Stomach smooth muscle (tissue), 2 donors: ENCODE measurements at regions not wholly inside any gene's neighbourhood (a gene's known extent, or its start where the extent isn't known, plus 50 kb on each side); places are given as distances from the start of the nearest gene placed in this dataset.

Source experiments
- H3K27ac ChIP-seq: one replicate; pipeline ENCODE4 v1.7.0; 2013; ENCODE audit warnings: mild to moderate bottlenecking, low read length, inconsistent platforms
- H3K27me3 ChIP-seq, 2 donors: one replicate each; pipeline ENCODE4 v1.7.0; 2013; ENCODE audit warnings: low read length in 2 of 2; ENCODE audit not compliant: insufficient read depth in 2 of 2, control insufficient read depth in 1 of 2
- H3K36me3 ChIP-seq, 2 donors: one replicate each; pipeline ENCODE4 v1.7.0; 2013; ENCODE audit warnings: low read length in 2 of 2; ENCODE audit not compliant: control insufficient read depth in 2 of 2, insufficient read depth in 2 of 2
- H3K4me1 ChIP-seq: one replicate; pipeline ENCODE4 v1.7.0; 2013; ENCODE audit warnings: low read length; ENCODE audit not compliant: control insufficient read depth, insufficient read depth
- H3K4me3 ChIP-seq, 2 donors: one replicate each; pipeline ENCODE4 v1.7.0; 2013; ENCODE audit warnings: low read length in 2 of 2
- H3K9ac ChIP-seq, 2 donors: one replicate each; pipeline ENCODE4 v1.7.0; 2013; ENCODE audit warnings: low read length in 2 of 2, mild to moderate bottlenecking in 1 of 2
- H3K9me3 ChIP-seq, 2 donors: one replicate each; pipeline ENCODE4 v1.7.0; 2013; ENCODE audit warnings: low read length in 2 of 2; ENCODE audit not compliant: control insufficient read depth in 2 of 2
- donor health status: healthy.
- donor health status: Pancreatic carcinoma.

DNA sequence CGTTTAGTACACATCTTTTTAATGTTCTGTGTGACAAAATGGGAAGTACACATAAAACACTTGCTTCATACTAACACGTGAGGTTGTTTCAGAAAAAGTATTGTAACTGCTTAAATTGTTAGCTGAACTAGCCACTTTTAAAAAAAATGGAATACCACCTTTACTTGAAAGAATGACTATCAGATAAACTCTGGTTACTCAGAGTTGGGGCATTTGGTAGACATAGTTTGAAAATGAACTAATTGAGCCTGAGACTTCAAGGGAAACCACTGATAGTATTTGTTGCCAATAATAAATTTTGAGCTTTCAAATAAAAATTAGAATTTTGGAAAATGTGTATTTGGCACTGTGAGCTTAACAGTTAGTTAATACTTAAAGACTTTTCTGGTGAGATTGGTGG lies 103.0 kb upstream of the FBXO11 start:
- no peaks in the 10 kb centered on the region for H3K9me3 ChIP-seq
- no peaks in the 10 kb centered on the region for H3K4me1 ChIP-seq
- H3K27ac ChIP-seq: no peak overlapping the region
- H3K4me3 ChIP-seq: no peak overlapping the region
- H3K27me3 ChIP-seq: no peaks in the 10 kb centered on the region
- no peak overlapping the region for H3K9ac ChIP-seq
- no peaks in the 10 kb centered on the region for H3K36me3 ChIP-seq

DNA sequence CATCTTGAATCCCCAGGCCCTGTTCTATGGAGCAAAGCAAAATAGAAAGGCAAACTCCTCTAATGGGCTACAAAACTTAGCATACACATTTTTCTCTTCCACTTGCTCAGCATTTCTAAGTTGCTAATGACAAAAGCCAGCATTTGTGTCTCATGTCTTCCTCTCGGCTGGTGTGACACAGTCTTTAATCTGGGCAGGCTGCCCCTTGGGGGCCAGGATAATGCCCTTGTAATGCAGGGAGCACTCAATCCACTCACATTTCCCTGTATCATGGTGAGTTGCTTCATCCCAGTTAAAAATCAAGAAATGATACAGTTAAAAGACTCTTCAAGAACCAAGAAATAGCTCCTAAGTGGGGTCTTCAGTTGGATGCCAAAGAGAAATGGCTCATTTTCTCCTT lies 109.1 kb upstream of the FBXO11 start:
- no peak overlapping the region for H3K4me3 ChIP-seq
- no peaks in the 10 kb centered on the region for H3K9me3 ChIP-seq
- H3K9ac ChIP-seq: no peak overlapping the region
- no peak overlapping the region for H3K27ac ChIP-seq
- no peaks in the 10 kb centered on the region for H3K4me1 ChIP-seq
- no peaks in the 10 kb centered on the region for H3K36me3 ChIP-seq
- no peaks in the 10 kb centered on the region for H3K27me3 ChIP-seq

DNA sequence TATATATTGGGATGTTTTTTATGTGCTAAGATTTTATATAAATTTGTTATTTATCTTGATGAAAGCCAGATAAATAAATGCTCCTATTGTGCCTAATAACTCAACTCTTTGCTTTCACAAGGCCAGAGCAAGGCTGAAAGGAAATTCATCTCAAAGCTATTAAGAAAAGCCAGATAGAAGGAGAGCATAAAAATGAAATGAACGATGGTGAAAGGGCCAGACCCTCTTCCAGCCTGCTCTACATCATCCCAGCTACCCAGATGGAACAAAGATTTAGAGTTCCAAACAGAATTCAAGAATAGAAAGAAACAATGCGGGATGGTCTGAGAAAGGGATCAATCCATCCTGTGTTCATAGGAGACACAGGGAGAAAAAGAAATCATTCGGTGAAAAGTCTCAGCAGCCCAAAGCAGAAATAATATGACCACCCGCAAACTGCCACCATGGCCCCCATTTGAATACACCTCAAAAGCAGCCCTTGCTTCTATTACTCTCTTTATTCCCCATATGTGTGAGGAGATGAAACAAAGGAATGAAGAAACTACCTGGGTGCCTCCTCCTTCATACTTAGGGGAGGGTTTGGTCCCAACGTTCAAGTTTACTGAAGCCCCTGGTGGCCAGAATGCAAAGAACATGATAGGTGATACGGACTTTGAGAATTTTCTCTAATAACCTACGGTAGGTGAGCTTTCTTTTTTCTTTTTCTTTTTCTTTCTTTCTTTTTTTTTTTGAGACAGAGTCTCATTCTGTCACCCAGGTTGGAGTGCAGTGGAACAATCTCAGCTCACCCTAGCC lies 110.1 kb upstream of the FBXO11 start:
- Histone ChIP-seq H3K4me3 (no peak overlapping the region), H3K27ac (no peak overlapping the region), H3K36me3 (no peaks in the 10 kb centered on the region), H3K27me3 (no peaks in the 10 kb centered on the region), H3K9ac (no peak overlapping the region), H3K9me3 (no peaks in the 10 kb centered on the region), H3K4me1 (no peaks in the 10 kb centered on the region)

DNA sequence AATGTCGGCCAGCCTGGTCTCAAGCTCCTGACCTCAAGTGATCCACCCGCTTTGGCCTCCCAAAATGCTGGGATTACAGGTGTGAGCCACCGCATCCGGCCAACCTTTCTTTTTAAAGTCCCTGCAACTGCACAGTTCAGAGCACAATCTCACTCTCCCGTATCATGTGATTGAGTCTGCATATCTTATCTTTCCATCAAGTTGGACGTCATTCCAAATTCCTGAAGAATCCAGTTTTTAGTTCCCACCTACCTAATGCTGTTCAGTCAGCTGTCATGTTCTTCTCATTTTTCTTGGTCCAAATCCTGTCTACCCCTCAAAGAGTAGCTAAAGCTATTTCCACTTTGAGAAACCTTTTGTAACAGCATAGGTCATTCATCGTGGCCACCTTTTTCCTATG lies 110.8 kb upstream of the FBXO11 start:
- Histone ChIP-seq H3K9me3 (no peaks in the 10 kb centered on the region), H3K4me1 (no peaks in the 10 kb centered on the region), H3K27ac (no peak overlapping the region), H3K4me3 (no peak overlapping the region), H3K9ac (no peak overlapping the region), H3K36me3 (no peaks in the 10 kb centered on the region), H3K27me3 (no peaks in the 10 kb centered on the region)

DNA sequence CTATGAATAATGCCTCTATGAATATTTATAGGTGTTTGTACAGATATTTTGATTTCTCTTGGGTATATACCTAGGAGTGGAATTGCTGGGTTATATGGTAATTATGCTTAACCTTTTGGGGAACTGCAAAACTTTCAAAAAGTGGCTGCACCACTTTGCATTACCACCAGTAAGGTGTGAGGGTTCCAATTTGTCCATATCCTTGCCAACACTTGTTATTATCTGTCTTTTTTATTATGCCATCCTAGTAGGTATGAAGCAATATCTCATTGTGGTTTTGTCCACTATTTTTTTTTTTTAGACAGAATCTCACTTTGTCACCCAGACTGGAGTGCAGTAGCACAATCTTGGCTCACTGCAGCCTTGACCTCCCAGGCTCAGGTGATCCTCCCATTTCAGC lies 112.2 kb upstream of the FBXO11 start:
- Histone ChIP-seq H3K27me3 (no peaks in the 10 kb centered on the region), H3K36me3 (no peaks in the 10 kb centered on the region), H3K4me3 (no peak overlapping the region), H3K9ac (no peak overlapping the region), H3K9me3 (no peaks in the 10 kb centered on the region), H3K27ac (no peak overlapping the region), H3K4me1 (no peaks in the 10 kb centered on the region)

DNA sequence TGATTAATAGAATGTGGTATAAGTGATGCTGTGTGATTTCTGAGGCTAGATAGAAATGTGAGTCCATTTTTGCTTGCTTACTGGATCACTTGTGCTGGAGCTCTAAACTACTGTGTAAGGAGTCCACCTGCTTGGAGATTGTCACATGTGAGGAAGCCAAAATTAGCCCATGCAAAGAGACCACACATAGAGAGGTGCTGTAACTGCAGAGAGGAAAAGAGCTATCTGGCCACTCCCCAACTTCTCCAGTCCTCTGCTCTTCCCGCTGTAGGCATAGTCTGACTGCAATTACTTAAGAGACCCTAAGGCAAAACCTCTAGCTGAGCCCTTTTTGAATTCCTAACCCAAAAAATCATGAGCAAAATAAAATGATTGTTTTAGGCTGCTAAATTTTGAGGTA lies 120.6 kb upstream of the FBXO11 start:
- Histone ChIP-seq H3K36me3 (no peaks in the 10 kb centered on the region), H3K9ac (no peak overlapping the region), H3K27me3 (no peaks in the 10 kb centered on the region), H3K4me3 (no peak overlapping the region), H3K4me1 (no peaks in the 10 kb centered on the region), H3K9me3 (no peaks in the 10 kb centered on the region), H3K27ac (no peak overlapping the region)

DNA sequence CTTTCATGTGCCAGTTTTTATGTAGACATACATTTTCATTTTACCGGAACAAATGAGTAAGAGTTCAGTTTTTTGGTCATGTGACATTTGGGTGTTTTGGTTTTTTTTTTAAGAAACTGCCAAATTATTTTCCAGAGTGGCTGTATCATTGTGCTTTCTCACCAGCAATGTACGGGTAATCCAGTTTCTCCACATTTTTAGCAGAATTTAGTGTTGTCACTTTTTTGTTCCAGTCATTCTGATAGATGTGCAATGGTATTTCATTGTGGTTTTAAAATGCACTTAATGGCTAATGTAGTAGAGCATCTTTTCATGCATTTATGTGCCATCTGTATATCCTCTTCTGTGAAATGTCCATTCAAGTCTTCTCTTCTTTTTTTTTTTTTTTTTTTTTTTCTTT lies 126.5 kb upstream of the FBXO11 start:
- Histone ChIP-seq H3K27ac (no peak overlapping the region), H3K9ac (no peak overlapping the region)

DNA sequence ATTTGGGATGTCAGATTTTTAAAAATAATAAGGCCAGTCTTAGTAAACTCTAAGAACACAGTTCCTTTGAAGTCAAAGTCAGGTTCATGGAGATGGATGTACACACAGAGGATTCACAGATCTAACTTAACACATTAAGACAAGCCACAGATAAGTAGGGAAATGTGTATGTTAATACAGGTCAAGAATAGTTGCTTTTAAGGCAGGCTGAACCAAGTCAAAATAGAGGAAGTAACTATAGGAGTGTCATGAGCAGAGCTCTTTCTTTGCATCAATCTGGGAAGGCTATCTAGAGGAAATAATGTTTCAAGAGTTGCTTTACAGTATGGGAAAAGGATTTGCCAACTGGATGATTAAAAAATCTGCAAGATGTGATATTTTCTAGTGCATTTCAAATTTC lies 128.0 kb upstream of the FBXO11 start:
- Histone ChIP-seq H3K27me3 (no peaks in the 10 kb centered on the region), H3K36me3 (no peaks in the 10 kb centered on the region), H3K9ac (no peak overlapping the region), H3K9me3 (peaks cover 0 to 4% of the 10 kb centered on the region in 2 donors), H3K4me3 (no peak overlapping the region), H3K27ac (no peak overlapping the region), H3K4me1 (no peaks in the 10 kb centered on the region)

More for the DNA sequence above, 126.5 kb upstream of the FBXO11 start:
- peaks cover 0 to 4% of the 10 kb centered on the region in 2 donors for H3K9me3 ChIP-seq
- H3K27me3 ChIP-seq: no peaks in the 10 kb centered on the region
- no peaks in the 10 kb centered on the region for H3K4me1 ChIP-seq
- H3K36me3 ChIP-seq: no peaks in the 10 kb centered on the region
- H3K4me3 ChIP-seq: no peak overlapping the region

DNA sequence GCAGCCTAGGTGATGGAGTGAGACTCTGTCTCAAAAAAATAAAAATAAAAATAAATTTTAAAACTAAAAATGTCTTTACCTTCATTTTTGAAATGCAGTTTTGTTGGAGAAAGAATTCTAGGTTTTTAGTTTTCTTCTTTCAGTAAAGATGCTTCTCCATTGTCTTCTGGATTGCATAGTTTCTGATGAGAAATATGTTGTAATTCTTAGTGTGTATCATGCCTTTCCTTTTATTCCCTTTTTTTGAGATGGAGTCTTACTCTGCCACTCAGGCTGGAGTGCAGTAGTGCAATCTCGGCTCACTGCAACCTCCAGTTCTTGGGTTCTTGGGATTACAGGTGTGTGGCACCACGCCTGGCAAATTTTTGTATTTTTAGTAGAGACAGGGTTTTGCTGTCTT lies 130.0 kb upstream of the FBXO11 start:
- Histone ChIP-seq H3K4me1 (no peaks in the 10 kb centered on the region), H3K4me3 (no peak overlapping the region), H3K36me3 (no peaks in the 10 kb centered on the region), H3K27me3 (no peaks in the 10 kb centered on the region), H3K9ac (no peak overlapping the region), H3K27ac (no peak overlapping the region), H3K9me3 (peaks cover 0 to 4% of the 10 kb centered on the region in 2 donors)

DNA sequence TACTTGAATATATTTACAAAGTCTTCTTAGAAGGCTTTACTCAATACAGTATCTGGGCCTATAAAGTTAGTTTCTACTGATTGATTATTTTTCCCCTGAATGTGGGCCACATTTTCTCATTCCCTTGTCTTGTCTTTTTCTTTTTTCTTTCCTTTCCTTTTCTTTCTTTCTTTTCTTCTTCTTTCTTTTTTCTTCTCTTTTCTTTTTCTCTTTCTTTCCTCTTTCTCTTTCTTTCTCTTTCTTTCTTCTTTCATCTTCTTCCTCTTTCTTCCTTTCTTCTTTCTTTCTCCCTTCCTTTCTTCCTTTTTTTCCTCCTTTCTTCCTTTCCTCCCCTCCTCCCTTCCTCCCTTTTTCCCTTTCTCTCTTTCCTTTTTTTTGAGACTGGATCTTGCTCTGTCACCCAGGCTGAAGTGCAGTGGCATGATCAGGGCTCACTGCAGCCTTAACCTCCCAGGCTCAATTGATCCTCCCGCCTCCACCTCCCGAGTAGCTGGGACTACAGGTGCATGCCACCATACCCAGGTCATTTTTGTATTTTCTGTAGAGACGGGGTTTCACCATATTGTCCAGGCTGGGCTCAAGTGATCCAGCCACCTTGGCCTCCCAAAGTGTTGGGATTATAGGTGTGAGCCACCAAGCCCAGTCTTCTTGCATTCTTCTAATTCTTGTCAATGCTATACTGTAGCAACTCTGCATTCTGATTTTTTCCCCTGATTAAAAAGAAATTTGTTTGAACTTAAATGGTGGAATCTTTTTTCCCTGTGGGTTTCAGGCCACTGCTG lies 133.1 kb upstream of the FBXO11 start:
- Histone ChIP-seq H3K27ac (no peak overlapping the region), H3K27me3 (no peaks in the 10 kb centered on the region), H3K4me1 (no peaks in the 10 kb centered on the region), H3K36me3 (no peaks in the 10 kb centered on the region), H3K4me3 (no peak overlapping the region), H3K9ac (no peak overlapping the region), H3K9me3 (peaks cover 0 to 4% of the 10 kb centered on the region in 2 donors)

DNA sequence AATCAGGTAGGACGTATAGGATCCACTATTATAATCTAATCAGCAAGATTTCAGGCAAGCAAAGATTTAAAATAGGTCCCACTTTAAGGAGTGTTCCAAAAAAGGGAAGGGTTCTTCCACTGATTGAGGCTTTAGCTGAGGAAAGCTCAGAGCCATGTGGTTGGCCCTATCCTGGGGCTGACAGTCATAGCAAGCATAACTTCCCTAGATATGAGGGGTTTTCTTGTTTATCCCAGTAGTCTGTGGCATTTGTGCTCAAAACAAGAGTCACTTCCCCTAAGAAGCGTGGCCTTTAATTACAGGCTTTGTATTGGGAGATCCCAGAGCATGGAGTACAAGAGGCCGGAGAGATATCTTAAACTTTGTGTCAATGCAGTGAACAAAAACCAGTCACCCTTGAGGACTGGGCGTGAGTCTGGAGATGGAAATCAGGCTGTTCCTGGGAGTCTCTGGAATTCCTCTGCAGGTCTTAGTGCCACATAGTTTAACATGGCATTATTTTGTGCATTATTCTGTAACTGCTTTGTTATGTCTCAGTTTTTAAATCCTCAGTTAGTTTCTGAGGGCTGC lies 136.9 kb upstream of the FBXO11 start:
- Histone ChIP-seq H3K4me3 (no peak overlapping the region), H3K4me1 (no peaks in the 10 kb centered on the region), H3K9me3 (no peaks in the 10 kb centered on the region), H3K27me3 (no peaks in the 10 kb centered on the region), H3K36me3 (no peaks in the 10 kb centered on the region), H3K9ac (no peak overlapping the region), H3K27ac (no peak overlapping the region)
